Nephron progenitor cell (in vitro differentiated cells): ENCODE measurements at regions not wholly inside any gene's neighbourhood (a gene's known extent, or its start where the extent isn't known, plus 50 kb on each side); places are given as distances from the start of the nearest gene placed in this dataset.

Experiments
- DNase-seq: peaks from one replicate; pipeline ENCODE4 v3.0.0; 2021
- H3K27ac Mint-ChIP-seq: 2 replicates; pipeline ENCODE4 v1.8.0; 2021; ENCODE audit warnings: mild to moderate bottlenecking, moderate library complexity, mixed read lengths
- H3K27me3 Mint-ChIP-seq: 2 replicates; pipeline ENCODE4 v1.8.0; 2021; ENCODE audit warnings: mild to moderate bottlenecking, low read depth, mixed read lengths; ENCODE audit not compliant: poor library complexity
- H3K36me3 Mint-ChIP-seq: 2 replicates; pipeline ENCODE4 v1.8.0; 2021; ENCODE audit warnings: low read depth, mixed read lengths
- H3K4me1 Mint-ChIP-seq: 2 replicates; pipeline ENCODE4 v1.8.0; 2021; ENCODE audit warnings: mixed read lengths
- H3K4me3 Mint-ChIP-seq: 2 replicates; pipeline ENCODE4 v1.8.0; 2021; ENCODE audit warnings: mild to moderate bottlenecking, moderate library complexity, mixed read lengths
- H3K9me3 Mint-ChIP-seq: 2 replicates; pipeline ENCODE4 v1.8.0; 2021; ENCODE audit warnings: mild to moderate bottlenecking, moderate library complexity, mixed read lengths
- CTCF ChIP-seq: fragments of 200-600 bp; sonication (generic); IDR thresholded peaks from 2 replicates; pipeline ENCODE4 v1.5.0; 2021; ENCODE audit warnings: antibody characterized with exemption

GRCh38 chr6:91304521-91304920, 717.6 kb upstream of the MAP3K7 start:
- DNase-seq: no peak
- Mint-ChIP-seq H3K4me3 (no peak overlapping the region), H3K36me3 (no peaks in the 10 kb centered on the region), H3K9me3 (peaks cover 4% of the 10 kb centered on the region), H3K27me3 (no peaks in the 10 kb centered on the region), H3K27ac (no peak overlapping the region), H3K4me1 (peaks cover 2% of the 10 kb centered on the region)
- no peak for TF ChIP-seq CTCF

- H3K4me3 Mint-ChIP-seq: no peak overlapping the region
- peaks cover 14% of the 10 kb centered on the region for H3K4me1 Mint-ChIP-seq
- DNase-seq: no peak
- no peaks in the 10 kb centered on the region for H3K36me3 Mint-ChIP-seq
- no peak overlapping the region for H3K27ac Mint-ChIP-seq
- no peaks in the 10 kb centered on the region for H3K27me3 Mint-ChIP-seq
- TF ChIP-seq CTCF: no peak
- H3K9me3 Mint-ChIP-seq: peaks cover 5% of the 10 kb centered on the region
These were observed 716.5 kb upstream of the MAP3K7 start for GRCh38 chr6:91303326-91303725.

DNA sequence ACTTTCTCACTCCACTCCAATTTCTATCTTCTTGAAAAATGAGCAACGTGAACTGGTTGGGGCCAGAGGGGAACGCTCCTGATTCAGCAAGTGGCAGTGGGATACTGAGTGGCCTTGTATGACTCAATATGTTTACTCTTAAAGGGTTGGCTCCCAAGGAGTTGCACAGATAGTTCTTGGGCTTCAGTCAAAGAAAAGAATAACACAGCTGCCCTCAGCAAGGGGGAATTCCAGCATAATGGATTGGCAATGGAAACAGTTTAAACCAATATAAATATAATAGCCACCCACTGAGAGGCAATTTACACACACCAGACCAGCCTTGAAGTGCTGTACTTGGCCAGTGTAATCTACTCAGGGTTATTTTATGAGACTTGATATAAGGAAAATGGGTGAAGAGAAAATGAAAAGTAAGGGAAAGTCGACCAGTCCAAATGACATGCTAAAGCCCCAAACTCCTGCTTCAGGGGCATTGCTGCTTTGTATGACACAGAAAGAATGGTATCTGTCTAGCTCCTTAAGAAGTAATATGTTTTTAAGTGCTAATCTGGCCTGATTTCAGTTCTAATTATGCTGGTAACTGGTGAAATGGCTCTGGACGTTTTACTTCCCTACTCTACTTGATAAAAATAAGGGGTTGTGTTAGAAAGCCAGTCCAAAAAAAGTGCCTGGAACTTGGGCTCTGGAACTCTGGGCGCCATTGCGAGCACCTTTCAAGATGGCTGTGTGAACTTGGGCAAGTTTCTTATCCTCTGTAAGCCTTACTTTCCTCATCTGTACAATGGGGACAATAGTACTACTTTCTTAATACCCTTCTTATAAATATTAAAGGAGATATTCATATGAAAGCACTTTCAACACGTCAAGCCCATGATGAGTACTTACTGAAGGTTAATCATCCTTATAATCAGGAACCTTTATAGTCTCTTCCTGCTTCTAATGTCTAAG, 712.9 kb upstream of the MAP3K7 start:
- no peak overlapping the region for H3K27ac Mint-ChIP-seq
- TF ChIP-seq CTCF: no peak
- H3K4me3 Mint-ChIP-seq: no peak overlapping the region
- H3K9me3 Mint-ChIP-seq: peaks cover 20% of the 10 kb centered on the region
- DNase-seq: no peak
- H3K36me3 Mint-ChIP-seq: no peaks in the 10 kb centered on the region
- no peaks in the 10 kb centered on the region for H3K27me3 Mint-ChIP-seq
- peaks cover 18% of the 10 kb centered on the region for H3K4me1 Mint-ChIP-seq

- Mint-ChIP-seq H3K27ac (no peak overlapping the region), H3K4me3 (no peak overlapping the region), H3K4me1 (peaks cover 18% of the 10 kb centered on the region), H3K36me3 (no peaks in the 10 kb centered on the region), H3K27me3 (no peaks in the 10 kb centered on the region), H3K9me3 (peaks cover 20% of the 10 kb centered on the region)
- no peak for DNase-seq
- no peak for TF ChIP-seq CTCF
These were observed 711.8 kb upstream of the MAP3K7 start for GRCh38 chr6:91298543-91299145.

DNA sequence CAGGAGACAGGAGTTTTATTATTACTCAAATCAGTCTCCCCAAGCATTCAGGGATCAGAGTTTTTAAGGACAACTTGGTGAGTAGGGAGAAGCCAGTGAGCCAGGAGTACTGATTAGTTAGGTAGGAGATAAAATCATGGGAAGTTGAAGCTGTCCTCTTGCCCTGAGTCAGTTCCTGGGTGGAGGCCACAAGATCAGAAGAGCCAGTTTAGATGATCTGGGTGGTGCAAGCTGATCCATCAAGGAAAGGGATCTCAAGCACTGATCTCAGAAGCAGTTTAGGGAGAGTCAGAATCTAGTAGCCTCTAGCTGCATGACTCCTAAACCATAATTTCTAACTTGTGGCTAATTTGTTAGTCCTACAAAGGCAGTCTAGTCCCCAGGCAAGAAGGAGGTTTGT, 706.5 kb upstream of the MAP3K7 start:
- TF ChIP-seq CTCF: no peak
- no peak overlapping the region for H3K27ac Mint-ChIP-seq
- no peaks in the 10 kb centered on the region for H3K36me3 Mint-ChIP-seq
- peaks cover 4% of the 10 kb centered on the region for H3K4me1 Mint-ChIP-seq
- no peak overlapping the region for H3K4me3 Mint-ChIP-seq
- no peak for DNase-seq
- H3K27me3 Mint-ChIP-seq: no peaks in the 10 kb centered on the region
- H3K9me3 Mint-ChIP-seq: peaks cover 16% of the 10 kb centered on the region
